ENCODE measurements at regions not wholly inside any gene's neighbourhood (a gene's known extent, or its start where the extent isn't known, plus 50 kb on each side); places are given as distances from the start of the nearest gene placed in this dataset.
"Not testable (repeated sequence)": the region's sequence is repeated elsewhere in the genome, so short reads cannot be mapped to it uniquely, and the experiment has no call there.

GRCh38 chr16:60646631-60647030 is 1389.6 kb downstream of the CDH8 start:
- DNase-seq = no peak

DNA sequence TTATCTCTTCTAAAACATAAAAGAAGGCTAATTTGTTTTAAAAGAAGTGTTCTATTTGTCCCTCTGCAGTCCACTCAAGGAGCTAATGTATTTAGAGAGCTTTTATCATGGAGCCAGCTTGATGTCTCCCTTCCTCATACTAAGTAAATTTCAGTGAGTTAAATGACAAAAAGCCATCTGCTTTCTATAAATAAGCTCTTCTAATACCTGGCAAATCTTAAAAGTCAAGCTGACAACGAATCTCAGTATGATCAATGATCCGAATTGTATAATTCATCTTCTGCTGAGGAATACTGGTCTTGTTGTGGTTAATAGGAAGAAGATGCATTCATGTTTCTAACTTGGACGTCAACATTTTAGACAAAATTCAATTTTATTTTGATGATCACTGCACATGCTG is 1390.7 kb downstream of the CDH8 start:
- no peak for DNase-seq

GRCh38 chr16:60642956-60643355 is 1393.3 kb downstream of the CDH8 start:
- no peak for DNase-seq

DNA sequence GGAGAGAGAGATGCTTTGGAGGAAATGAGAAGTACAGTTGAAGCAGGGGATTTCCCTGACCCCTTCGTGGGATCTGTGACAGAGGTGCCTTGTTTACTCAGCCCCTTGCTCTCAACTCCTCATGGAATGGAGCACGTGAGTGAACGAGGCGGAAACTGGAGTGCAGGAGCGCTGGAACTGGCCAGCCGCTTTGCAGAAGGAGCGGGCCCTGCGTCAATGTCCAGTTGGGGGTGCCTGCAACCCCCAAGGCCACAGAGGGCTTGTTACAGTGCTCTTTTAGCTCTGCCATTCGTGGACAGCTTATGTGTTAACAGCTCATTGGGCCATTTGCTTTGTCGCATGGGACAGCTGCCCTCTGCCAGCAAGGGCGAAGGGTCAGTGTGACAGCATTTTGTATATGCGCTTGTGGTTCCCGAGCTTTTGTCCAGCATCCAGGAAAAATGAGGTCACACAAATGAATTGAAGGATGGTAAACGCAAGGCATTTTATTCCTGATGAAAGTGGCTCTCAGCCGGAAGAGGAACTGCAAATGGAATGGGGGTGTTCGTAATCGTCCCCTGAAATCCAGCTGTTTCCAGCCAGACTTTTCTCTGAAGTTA is 1395.1 kb downstream of the CDH8 start:
- no peak for DNase-seq

DNA sequence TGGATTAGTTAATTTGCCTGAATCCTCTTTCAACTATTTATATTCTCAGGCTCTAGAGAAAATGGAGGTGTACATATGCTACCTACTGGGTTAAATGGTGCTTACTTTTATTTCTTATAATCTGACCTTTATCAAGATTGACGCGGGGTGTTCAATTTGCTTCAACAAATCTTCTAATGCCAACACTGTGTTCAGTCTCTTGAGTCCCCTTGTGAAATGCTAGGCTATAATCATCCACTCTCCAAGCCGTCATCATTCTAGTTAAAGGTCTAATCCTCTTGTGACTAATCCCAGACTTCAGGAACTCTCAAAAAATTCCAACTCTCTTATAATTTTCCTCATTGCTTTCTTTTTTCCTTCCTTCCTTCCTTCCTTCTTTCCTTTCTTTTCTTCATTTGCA is 1396.2 kb downstream of the CDH8 start:
- no peak for DNase-seq

DNA sequence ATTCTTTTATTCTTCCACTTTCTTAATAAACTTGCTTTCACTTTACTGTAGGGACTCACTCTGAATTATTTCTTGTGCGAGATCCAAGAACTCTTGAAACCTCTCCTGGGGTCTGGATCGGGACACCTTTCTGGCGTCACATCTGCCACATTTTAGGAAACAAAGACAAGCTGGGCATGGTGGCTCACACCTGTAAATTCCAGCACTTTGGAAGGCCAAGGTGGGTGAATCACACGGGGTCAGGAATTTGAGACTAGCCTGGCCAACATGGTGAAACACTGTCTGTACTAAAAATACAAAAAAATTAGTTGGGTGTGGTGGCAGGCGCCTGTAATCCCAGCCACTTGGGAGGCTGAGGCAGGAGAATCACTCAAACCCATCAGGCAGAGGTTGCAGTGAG is 1399.6 kb downstream of the CDH8 start:
- DNase-seq = not testable (repeated sequence)

- DNase-seq = no peak
Measured at GRCh38 chr16:60636117-60636516, 1400.1 kb downstream of the CDH8 start.

- no peak for DNase-seq
Measured at GRCh38 chr16:60635548-60635947, 1400.7 kb downstream of the CDH8 start.

GRCh38 chr16:60611844-60612243 is 1424.4 kb downstream of the CDH8 start:
- DNase-seq = no peak

GRCh38 chr16:60608971-60609370 is 1427.3 kb downstream of the CDH8 start:
- no peak for DNase-seq

- not testable (repeated sequence) for DNase-seq
Measured at GRCh38 chr16:60605652-60606051, 1430.6 kb downstream of the CDH8 start.

DNA sequence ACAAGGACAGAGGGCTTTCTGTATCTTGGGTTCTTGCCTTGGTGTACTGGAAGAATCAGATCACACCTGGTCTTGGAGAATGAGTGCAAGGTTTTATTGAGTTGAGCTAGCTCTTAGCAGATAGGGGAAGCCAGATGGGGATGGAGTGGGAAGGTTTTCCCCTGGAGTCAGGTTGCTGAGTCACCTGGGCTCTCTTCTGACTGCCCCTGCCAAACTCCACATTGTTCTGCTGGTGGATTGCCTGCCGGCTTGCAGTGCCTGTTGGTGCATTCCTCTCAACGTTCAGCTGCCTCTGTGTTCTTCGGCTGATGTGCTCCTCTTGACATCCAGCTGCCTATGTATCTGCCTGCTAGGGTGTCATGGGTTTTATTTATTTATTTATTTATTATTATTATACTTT is 1431.1 kb downstream of the CDH8 start:
- DNase-seq = no peak

DNA sequence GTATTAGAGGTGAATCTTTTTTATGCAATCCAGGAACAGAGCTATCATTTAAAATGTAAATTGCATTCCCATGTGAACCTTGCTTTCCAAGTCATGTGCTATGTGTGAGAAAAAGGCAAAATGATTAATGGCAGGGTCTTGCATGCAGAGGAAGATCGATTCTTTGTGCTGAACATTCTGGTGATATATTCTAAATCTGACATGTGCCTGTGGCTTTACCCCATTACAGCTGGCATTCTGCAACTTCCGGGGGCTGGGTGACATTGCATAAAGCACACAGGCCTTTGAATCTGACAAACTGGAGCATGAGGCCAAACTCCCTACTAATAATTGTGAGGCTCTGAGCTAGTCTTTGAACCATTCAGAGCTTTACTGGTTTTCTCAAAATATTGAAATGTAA is 1449.7 kb downstream of the CDH8 start:
- no peak for DNase-seq

GRCh38 chr16:60582528-60582927 is 1453.7 kb downstream of the CDH8 start:
- no peak for DNase-seq

- no peak for DNase-seq
Measured at GRCh38 chr16:60566901-60567300, 1469.3 kb downstream of the CDH8 start.

DNA sequence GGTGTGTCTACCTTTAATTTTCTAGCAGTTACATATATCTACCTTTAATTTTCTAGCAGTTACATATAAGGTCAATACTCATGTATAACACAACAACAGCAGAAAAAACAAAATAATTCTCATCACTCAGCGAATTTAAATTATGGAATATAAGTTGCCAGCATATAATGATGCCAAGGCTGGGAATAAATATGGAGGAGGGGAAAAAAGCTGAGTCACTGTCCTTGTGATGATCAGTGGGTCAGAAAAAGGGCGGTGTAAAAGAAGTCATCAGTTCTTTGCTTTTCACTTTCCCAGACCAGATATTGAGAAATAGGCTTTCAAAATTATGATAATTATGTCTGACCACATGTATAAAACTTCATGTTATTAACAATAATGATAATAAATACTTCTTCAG is 1471.7 kb downstream of the CDH8 start:
- DNase-seq = no peak

- DNase-seq = no peak
Measured at GRCh38 chr16:60563166-60563565, 1473.1 kb downstream of the CDH8 start.

DNA sequence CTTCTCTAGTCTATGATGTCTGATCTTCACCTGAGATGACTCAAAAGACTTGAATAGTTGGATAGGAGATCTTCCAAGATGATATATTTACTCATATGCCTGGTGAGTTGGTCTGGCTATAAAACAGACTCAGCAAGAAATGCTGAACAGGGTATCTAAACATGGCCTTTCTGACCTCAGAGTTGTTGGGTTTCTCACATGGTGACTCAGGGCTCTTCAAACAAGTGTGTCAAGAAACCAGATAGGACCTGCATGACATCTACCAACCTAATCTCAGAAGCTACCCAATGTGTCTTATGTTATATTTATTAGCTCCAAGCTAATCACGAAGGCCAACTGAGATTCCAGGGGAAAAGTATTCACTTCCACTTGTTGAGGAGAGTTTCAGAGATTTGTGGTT is 1477.3 kb downstream of the CDH8 start:
- DNase-seq = no peak

GRCh38 chr16:60553090-60553757 is 1483.0 kb downstream of the CDH8 start:
- DNase-seq = no peak

DNA sequence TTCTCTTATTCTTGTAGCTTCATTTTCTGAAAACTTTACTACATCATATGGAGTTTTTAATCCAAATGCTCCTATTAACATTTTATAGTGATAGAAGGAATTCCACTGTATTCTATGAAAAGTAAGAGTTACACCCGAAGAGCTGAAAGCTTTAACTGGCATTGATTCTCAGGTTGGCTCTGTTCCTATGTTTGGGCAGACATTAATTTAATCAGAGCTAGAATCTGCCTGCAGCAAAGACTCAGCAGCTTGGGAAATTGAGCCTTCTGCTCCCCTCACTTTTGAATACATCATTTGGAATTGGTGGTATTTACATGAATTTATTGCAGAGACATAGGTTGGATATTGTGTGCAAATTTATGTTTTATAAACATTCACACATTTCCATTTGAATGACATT is 1494.7 kb downstream of the CDH8 start:
- DNase-seq = no peak

GRCh38 chr16:60510941-60511340 is 1525.3 kb downstream of the CDH8 start:
- DNase-seq = no peak

GRCh38 chr16:60510208-60510607 is 1526.0 kb downstream of the CDH8 start:
- DNase-seq = no peak

GRCh38 chr16:60491273-60491672 is 1545.0 kb downstream of the CDH8 start:
- DNase-seq = no peak

DNA sequence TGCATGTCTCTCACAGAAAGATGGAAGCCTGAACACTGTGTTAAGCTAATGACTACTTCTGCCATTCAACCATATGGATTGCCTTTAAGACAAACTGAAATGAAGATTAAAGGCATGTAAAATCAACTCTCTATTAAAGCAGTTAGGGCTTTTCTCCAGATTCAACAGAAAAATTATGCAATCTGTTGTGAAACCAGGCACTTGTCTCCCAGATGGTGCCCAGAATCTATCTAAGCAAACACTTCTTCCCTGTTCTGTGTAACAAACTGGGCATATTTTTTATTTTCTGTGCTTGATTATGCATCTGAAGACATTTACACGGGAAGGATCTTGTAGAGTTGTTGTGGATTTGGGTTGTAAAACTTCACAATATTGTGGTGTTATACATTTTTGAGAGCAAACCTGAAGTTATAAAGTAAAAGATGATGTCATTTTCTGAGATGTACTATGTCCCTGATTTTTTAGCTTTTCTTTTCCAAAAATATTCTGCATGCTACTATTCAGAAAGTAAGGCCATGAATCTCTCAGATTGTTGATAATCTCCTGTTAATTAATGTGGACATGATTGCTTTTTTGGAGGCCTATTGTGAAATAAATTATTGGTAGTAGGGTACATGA is 1550.3 kb downstream of the CDH8 start:
- no peak for DNase-seq

DNA sequence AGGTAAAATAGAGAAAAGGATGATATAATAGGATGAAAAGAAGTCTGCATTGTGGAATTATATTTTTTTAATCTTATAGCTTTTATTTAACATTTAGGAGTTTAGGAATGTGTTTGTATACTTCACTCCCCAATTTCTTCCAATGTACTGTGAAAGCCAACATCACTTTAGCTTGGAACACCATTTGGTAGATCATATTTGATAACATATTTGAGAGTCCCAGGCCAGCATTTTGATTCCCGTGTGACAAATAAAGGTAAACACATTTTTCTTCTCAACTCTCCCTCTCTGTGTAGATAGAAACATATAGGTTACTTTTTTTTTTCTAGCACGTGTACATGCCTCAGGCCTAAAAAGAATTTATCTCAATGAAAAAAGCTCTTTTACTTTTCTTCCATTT is 1551.3 kb downstream of the CDH8 start:
- DNase-seq = no peak

All from NCI-H748 treated with DMSO at 0.1 percent for 48 hours (cell line).